Lower lobe of right lung (tissue), 2 donors: ENCODE measurements at regions not wholly inside any gene's neighbourhood (a gene's known extent, or its start where the extent isn't known, plus 50 kb on each side); places are given as distances from the start of the nearest gene placed in this dataset.
"Not testable (repeated sequence)": the region's sequence is repeated elsewhere in the genome, so short reads cannot be mapped to it uniquely, and the experiment has no call there.

Source experiments
- ATAC-seq, 2 donors: fragments of 200-7000 bp; cut with Tn5 transposase; one replicate each; pipeline ENCODE4 v1.9.1; 2020 to 2022; ENCODE audit warnings: mild to moderate bottlenecking in 2 of 2, moderate library complexity in 2 of 2
- DNase-seq: peaks from one replicate; pipeline ENCODE4 v3.0.0-alpha.2; 2020
- H3K27ac ChIP-seq: fragments of 200-600 bp; one replicate; pipeline ENCODE4 v1.8.0; 2022
- H3K27me3 ChIP-seq: fragments of 200-600 bp; one replicate; pipeline ENCODE4 v1.8.0; 2022; ENCODE audit warnings: low read depth
- H3K36me3 ChIP-seq: fragments of 200-600 bp; one replicate; pipeline ENCODE4 v1.8.0; 2022; ENCODE audit warnings: mild to moderate bottlenecking
- H3K4me1 ChIP-seq: fragments of 200-600 bp; one replicate; pipeline ENCODE4 v1.8.0; 2022
- H3K4me3 ChIP-seq: fragments of 200-600 bp; one replicate; pipeline ENCODE4 v1.8.0; 2022; ENCODE audit warnings: mild to moderate bottlenecking
- H3K9me3 ChIP-seq: fragments of 200-600 bp; one replicate; pipeline ENCODE4 v1.8.0; 2022
- CTCF ChIP-seq: fragments of 200-600 bp; IDR thresholded peaks from one replicate; pipeline ENCODE4 v1.8.0; 2022; ENCODE audit warnings: antibody characterized with exemption, mild to moderate bottlenecking
- intact Hi-C: fragments of 100-400 bp; cut with DNase I; formaldehyde crosslinking; loops from one replicate; pipeline ENCODE4 v1.11.0; 2022
- donor health status: DM: no; HTN: yes; CAD: no; lungs with severe emphysema.

GRCh38 chr14:99033951-99034350 lies 238.0 kb downstream of the BCL11B start:
- intact Hi-C loops: no loop called here
- no peak for ATAC-seq

DNA sequence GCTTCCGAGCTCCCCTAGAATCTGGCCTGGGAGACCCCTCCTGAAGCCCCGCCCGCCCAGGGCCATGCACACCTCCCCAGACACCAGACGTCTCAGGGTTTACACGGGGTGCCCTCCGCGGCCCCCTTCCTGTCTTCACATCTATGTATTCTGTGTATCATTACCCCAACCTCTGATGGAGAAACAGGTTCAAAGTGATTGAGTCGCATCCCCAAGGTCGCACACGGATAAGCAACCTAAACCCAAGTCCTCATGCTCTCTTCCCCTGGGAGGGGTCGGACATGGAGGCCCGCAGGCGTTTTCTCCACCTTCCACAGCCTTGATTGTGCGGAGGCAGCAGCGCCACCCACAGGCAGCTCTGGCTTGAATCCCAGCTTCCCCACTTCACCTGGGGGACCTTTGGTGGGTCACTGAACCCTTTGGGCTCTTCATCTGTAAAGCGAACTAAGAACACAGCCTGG lies 237.3 kb downstream of the BCL11B start:
- Histone ChIP-seq H3K36me3 (no peaks in the 10 kb centered on the region), H3K27me3 (peaks cover 9% of the 10 kb centered on the region), H3K4me1 (peaks cover 15% of the 10 kb centered on the region), H3K9me3 (no peaks in the 10 kb centered on the region), H3K27ac (no peak overlapping the region), H3K4me3 (no peak overlapping the region)
- no peak for ATAC-seq
- intact Hi-C loops: no loop called here
- TF ChIP-seq CTCF: no peak
- no peak for DNase-seq

More at GRCh38 chr14:99033951-99034350, 238.0 kb downstream of the BCL11B start:
- no peak overlapping the region for H3K4me3 ChIP-seq
- H3K9me3 ChIP-seq: no peaks in the 10 kb centered on the region
- no peak overlapping the region for H3K27ac ChIP-seq
- H3K4me1 ChIP-seq: peaks cover 15% of the 10 kb centered on the region
- DNase-seq: no peak
- H3K27me3 ChIP-seq: peaks cover 9% of the 10 kb centered on the region
- H3K36me3 ChIP-seq: no peaks in the 10 kb centered on the region
- TF ChIP-seq CTCF: no peak

DNA sequence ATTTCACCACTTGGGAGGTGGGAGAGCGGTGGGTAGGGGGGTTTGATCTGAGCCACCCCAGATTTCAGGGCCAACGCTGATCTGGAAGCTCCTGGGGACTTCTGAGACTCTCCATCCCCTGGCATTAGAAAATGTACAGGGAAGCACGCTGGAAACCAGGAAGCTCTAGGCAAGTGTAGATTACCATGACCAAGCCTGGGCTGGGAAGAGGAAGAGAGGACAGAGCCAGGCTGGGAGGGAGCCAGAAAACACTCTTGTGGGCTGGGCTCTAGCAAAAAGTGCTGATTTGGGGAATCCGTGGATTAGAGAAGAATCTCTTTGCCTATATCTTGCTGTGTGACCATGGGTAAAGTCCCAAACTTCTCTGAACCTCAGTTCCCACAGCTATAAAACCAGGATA lies 236.7 kb downstream of the BCL11B start:
- Histone ChIP-seq H3K27me3 (peaks cover 9% of the 10 kb centered on the region), H3K9me3 (no peaks in the 10 kb centered on the region), H3K27ac (peak overlapping the region; percentile 65), H3K4me1 (peaks cover 15% of the 10 kb centered on the region), H3K4me3 (no peak overlapping the region), H3K36me3 (no peaks in the 10 kb centered on the region)
- peak; percentile 65 for DNase-seq
- intact Hi-C loops: no loop called here
- ATAC-seq: peak; percentile 74 to 76
- TF ChIP-seq CTCF: no peak

- H3K27me3 ChIP-seq: peaks cover 9% of the 10 kb centered on the region
- H3K27ac ChIP-seq: peak overlapping the region; percentile 65
- H3K9me3 ChIP-seq: no peaks in the 10 kb centered on the region
- H3K36me3 ChIP-seq: no peaks in the 10 kb centered on the region
- DNase-seq: peak; percentile 73
- peaks cover 15% of the 10 kb centered on the region for H3K4me1 ChIP-seq
- peak; percentile 77 to 78 for ATAC-seq
- TF ChIP-seq CTCF: no peak
- intact Hi-C loops: no loop called here
- H3K4me3 ChIP-seq: peak overlapping the region; percentile 33
Measured at GRCh38 chr14:99035712-99036610, 236.0 kb downstream of the BCL11B start.

DNA sequence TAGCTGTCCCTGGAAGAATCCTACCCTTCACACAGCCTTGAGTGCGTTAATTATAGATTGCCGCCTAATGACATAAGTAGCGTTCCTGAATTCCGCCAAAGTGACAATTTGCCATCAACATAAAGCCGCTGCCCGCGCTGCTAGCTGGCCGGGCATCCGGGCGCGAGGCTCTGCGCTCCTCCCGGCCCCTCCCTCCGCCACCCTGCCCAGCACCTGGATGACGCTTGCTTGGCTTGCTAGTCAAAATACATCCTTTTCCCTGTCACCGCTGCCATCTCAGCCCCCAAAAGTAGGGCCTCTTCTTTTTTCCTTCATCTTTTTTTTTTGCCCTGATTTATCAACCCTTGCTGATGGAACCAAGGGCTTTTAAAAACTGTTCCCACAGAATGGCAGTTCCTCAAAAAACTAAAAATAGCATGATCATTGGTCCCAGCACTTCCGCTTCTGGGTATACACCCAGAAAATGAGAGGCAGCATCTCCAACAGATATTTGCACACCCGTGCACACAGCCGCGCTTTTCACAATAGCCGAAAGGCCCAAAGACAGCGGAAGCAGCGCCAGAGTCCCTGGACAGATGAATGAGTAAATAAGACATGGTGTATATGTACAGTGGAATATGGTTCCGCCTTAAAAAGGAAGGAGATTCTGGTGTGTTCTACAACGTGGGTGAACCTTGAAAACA lies 235.2 kb downstream of the BCL11B start:
- ATAC-seq: peak; percentile 17 to 49
- Histone ChIP-seq H3K4me1 (peaks cover 15% of the 10 kb centered on the region), H3K27ac (peak overlapping the region; percentile 65), H3K9me3 (no peaks in the 10 kb centered on the region), H3K27me3 (peaks cover 9% of the 10 kb centered on the region), H3K36me3 (no peaks in the 10 kb centered on the region), H3K4me3 (peak overlapping the region; percentile 33)
- peak; percentile 73 for DNase-seq
- TF ChIP-seq CTCF: no peak
- intact Hi-C loops: no loop called here

- peaks cover 15% of the 10 kb centered on the region for H3K4me1 ChIP-seq
- H3K36me3 ChIP-seq, H3K4me3 ChIP-seq, ATAC-seq, H3K27me3 ChIP-seq, intact Hi-C loops, H3K27ac ChIP-seq, DNase-seq, H3K9me3 ChIP-seq: not testable (repeated sequence)
Measured at GRCh38 chr14:99037326-99037725, 234.7 kb downstream of the BCL11B start.
